GM23248 (cell line): ENCODE measurements at regions not wholly inside any gene's neighbourhood (a gene's known extent, or its start where the extent isn't known, plus 50 kb on each side); places are given as distances from the start of the nearest gene placed in this dataset.

Experiments
- EZH2 ChIP-seq: fragments of 200-600 bp; sonication (generic); IDR thresholded peaks from 2 replicates; pipeline ENCODE4 v1.6.1; 2018; ENCODE audit warnings: antibody characterized with exemption, mild to moderate bottlenecking; ENCODE audit not compliant: insufficient read depth, poor library complexity, severe bottlenecking
- EZH2phosphoT487 ChIP-seq: fragments of 200-600 bp; sonication (generic); IDR thresholded peaks from 2 replicates; pipeline ENCODE4 v1.6.1; 2018; ENCODE audit warnings: antibody characterized with exemption, moderate library complexity, mild to moderate bottlenecking, low read depth; ENCODE audit not compliant: insufficient read depth

- no peak for TF ChIP-seq EZH2
- no peak for TF ChIP-seq EZH2phosphoT487
Observed at GRCh38 chr3:34189133-34189532, 390.7 kb downstream of the PDCD6IP start.
